ENCODE measurements at regions not wholly inside any gene's neighbourhood (a gene's known extent, or its start where the extent isn't known, plus 50 kb on each side); places are given as distances from the start of the nearest gene placed in this dataset.
"Not testable (repeated sequence)": the region's sequence is repeated elsewhere in the genome, so short reads cannot be mapped to it uniquely, and the experiment has no call there.

DNA sequence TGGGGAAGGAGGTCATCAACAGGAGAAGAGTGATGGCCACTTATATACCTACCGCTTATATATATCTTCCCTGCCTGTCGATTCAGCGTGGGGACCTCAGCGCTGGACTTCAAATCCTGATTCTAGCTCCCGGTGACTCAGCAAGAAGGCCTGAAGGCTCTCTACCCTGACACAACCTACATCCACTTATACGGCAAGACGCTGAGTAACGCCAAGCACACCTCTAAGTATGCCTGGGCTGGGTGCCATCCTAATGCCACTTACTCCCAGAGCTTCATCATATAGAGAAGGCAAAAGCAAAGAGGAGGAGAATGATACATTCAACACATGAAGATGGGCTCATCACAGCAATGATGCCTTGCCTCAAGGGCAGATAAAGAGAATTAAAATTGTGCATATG is 198.3 kb downstream of the CHIC2 start:
- DNase-seq (ENCODE audit: low spot score): no peak

- no peak for DNase-seq (ENCODE audit: low spot score)
Observed at GRCh38 chr4:53865054-53865453, 199.4 kb downstream of the CHIC2 start.

GRCh38 chr4:53863736-53864365 is 200.6 kb downstream of the CHIC2 start:
- DNase-seq (ENCODE audit: low spot score): peak; percentile 5

DNA sequence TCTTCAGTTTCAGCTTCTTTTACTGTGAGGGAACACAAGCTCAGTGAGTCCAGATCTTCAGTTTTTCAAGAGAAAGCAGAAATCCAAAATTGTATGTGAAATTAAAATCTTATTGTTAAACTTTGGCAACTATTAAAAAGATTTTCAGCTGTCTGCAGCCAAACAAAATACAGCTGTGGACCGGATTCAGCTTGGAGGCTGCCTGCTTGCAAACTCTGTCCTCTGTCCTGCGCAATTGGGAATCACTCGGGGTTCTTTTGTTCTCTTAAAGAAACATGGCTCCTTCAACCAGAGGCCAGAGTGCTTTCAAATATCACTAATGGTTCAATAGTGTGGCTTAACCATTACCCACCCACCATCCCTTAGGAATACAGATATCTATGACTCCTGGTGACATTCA is 201.2 kb downstream of the CHIC2 start:
- DNase-seq (ENCODE audit: low spot score): no peak

GRCh38 chr4:53861856-53862610 is 202.4 kb downstream of the CHIC2 start:
- DNase-seq (ENCODE audit: low spot score): peak; percentile 81

- no peak for DNase-seq (ENCODE audit: low spot score)
Observed at GRCh38 chr4:53859305-53859704, 205.1 kb downstream of the CHIC2 start.

DNA sequence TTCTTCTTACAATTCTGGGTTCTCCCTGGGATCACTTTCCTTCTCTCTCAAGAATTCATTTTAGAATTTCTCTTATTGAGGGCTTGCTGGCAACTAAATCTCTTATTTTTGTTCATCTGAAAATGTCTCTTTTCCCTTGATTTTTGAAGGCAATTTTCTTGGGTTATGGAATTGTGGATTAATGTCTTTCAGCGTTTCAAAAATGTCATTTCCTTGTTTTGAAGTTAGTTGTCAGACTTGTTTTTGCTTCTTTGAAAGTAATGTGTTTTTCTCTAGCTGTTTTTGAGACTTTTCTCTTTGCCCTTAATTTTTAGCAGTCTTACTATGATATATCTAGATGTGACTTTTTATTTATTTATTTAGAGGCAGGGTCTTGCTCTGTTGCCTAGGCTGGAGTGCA is 205.7 kb downstream of the CHIC2 start:
- no peak for DNase-seq (ENCODE audit: low spot score)

DNA sequence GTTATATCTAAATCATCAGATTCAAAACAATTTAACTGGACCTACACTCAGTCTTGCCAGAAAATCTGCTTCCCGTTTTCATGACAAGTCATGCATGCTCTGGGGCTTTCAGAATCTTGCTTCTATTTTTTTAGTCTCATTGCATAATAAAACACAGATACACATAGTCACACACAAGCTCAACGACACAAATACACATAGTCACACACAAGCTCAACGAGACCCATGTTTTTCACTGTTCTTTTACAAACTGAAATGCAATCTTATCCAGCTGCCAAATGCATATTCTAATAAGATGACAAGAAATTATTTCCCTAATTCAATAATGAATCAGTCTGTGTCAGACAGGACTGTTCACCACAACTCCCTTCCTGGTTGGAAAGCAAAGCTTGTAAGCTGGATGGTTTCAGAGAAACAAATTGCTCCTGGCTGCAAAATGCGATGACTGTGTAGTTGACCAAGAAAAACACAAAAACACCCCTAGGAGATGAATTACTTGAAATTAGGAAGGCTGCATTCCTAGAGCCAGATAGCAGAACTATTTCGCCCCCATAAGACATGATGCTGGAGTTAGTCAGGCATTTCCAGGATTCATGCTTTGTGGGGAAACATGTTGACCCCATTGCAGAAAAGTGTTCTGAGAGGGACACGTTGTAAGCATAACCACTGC is 208.7 kb downstream of the CHIC2 start:
- DNase-seq (ENCODE audit: low spot score): no peak

DNA sequence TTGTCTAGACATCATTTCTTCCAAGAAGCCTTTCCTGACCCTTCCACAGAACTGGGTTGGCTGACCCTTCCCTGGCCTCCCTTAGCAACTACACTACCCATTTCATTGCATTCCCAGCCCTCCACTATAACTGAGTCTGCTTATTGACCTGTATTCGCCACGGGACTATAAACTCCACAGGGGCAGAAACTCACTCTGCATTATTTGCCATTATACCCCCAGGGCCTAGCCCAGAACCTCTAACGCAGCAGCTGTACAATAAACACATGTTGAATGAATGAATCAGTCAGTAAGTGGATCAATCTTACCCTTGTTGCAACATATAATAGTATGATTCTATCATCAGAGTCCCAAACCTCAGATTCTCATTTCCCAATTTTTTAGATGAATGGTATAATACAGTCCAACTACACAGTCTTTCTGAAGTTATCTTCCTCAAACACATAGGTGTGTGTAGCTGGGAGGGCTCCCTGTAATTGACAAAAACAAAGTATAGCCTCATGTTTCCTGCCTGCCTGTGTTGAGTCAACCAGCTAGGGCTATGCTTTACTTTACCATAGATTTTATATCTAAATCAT is 209.3 kb downstream of the CHIC2 start:
- DNase-seq (ENCODE audit: low spot score): no peak

DNA sequence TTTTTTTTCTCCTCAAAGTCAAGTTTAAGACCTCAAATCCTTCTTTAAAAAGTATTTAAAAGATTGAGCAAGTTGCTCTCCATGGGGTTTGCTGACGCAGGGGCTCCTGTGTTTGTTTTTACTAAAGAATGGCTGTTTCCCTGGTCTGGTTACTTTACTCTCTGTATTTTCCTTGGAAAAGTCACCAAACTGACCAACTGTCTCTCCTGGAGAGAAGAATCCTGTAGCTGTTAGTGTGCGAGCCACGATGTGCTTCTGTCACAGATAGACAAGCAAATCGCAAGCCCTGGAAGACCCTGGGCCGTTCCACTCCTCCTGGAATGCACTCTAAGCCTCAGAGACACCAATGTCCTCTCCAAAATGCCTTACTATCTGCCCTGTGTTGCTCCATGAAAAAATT is 212.1 kb downstream of the CHIC2 start:
- no peak for DNase-seq (ENCODE audit: low spot score)

- no peak for DNase-seq (ENCODE audit: low spot score)
Observed at GRCh38 chr4:53847965-53848364, 216.4 kb downstream of the CHIC2 start.

- no peak for DNase-seq (ENCODE audit: low spot score)
Observed at GRCh38 chr4:53844551-53844950, 219.9 kb downstream of the CHIC2 start.

- DNase-seq (ENCODE audit: low spot score): no peak
Observed at GRCh38 chr4:53844133-53844532, 220.3 kb downstream of the CHIC2 start.

- no peak for DNase-seq (ENCODE audit: low spot score)
Observed at GRCh38 chr4:53841711-53842110, 222.7 kb downstream of the CHIC2 start.

GRCh38 chr4:53840643-53841042 is 223.8 kb downstream of the CHIC2 start:
- peak; percentile 5 for DNase-seq (ENCODE audit: low spot score)

- not testable (repeated sequence) for DNase-seq (ENCODE audit: low spot score)
Observed at GRCh38 chr4:53833302-53834003, 231.0 kb downstream of the CHIC2 start.

DNA sequence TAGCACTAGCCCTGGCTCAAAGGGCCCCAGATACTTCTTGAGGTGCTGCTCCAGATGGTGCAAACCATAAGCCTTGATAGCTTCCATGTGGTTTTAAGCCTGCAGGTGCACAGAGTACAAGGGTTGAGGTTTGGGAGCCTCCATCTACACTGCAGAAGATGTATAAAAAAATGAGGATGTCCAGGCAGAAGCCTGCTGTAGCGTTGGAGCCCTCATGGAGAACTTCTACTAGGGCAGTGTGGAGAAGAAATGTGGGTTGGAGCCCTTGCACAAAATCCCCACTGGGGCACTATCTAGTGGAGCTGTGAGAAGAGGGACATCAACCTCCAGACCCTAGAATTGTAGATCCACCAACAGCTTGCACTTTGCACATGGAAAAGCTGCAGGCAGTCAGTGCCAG is 231.9 kb downstream of the CHIC2 start:
- DNase-seq (ENCODE audit: low spot score): no peak

DNA sequence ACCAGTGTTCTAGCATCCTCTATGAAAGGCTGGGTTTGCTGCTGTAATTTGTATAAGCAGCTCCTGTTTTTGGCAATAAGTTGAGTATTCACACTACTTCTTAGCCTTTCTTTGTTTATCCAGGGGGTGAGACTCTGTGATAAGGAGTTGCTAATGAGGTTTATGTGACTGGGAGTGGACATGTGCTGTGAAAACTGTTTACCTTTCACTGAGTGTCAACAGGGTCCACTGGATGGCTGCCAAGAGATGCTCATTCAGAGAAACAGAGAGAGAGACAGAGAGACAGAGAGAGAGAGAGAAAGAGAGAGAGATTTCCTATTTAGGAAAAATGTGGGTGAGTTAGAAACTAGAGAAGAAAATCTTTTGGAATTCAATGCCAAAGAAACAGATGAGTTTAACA is 233.9 kb downstream of the CHIC2 start:
- no peak for DNase-seq (ENCODE audit: low spot score)

GRCh38 chr4:53821179-53821851 is 230.0 kb upstream of the LNX1 start:
- DNase-seq (ENCODE audit: low spot score): no peak

DNA sequence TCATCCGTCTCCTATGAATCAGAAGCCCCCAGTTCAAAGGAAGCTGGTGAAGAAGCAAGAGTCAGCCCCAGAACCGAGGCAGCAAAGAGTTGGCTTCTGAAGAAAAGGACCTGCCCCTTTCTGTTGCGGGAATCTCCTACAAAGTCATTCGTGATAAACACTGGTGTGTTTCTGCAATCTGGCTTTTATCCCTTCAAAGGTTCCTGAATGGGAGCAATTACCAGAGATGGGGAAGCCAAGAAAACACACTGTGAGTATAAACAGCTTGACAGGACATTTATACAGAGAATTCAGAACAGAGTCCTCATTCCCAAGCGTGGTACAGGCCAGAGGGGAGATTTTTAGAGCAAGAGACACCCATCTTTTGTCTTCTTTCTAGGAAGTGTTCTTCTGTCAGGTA is 226.8 kb upstream of the LNX1 start:
- no peak for DNase-seq (ENCODE audit: low spot score)

GRCh38 chr4:53816561-53816960 is 225.3 kb upstream of the LNX1 start:
- no peak for DNase-seq (ENCODE audit: low spot score)

DNA sequence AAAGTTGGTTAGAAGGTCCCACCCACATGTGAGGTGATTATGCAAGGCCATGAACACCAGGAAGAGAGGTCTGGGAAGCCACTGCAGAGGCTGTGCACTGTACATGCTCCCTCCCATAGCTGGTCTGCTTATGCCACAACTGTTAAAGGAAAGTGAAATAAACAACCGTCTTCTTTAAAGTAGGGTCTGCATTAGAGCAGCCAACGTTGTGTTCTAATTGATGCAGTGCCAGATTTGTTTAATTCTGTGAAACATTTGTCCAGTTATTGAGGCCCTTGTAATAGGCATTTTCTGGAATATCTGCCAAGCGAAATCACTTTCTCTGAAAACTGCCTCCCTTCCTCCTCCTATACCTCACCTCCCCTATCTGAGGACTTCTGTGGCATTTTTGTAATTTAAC is 224.0 kb upstream of the LNX1 start:
- DNase-seq (ENCODE audit: low spot score): no peak
